ENCODE measurements at regions not wholly inside any gene's neighbourhood (a gene's known extent, or its start where the extent isn't known, plus 50 kb on each side); places are given as distances from the start of the nearest gene placed in this dataset.

DNA sequence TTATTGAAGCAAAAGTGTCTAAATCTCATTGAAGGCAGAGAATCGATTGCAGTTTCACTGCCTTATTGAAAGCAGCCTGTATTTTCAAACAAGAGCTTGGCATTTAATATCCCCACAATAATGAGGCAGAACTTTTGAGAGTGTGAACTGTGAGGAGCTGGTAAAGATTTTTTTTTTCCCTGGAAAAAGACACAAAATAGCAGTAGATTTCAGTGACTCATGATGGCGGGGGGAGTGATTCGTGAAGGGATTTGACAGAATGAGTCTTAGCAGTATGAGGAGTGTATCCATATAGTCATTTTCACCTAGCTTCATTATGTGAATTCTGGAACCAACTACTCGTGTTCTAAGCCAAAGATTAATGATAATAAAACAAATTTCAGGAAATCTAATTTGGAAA lies 242.9 kb downstream of the ARL6IP6 start:
- no peak for DNase-seq

DNA sequence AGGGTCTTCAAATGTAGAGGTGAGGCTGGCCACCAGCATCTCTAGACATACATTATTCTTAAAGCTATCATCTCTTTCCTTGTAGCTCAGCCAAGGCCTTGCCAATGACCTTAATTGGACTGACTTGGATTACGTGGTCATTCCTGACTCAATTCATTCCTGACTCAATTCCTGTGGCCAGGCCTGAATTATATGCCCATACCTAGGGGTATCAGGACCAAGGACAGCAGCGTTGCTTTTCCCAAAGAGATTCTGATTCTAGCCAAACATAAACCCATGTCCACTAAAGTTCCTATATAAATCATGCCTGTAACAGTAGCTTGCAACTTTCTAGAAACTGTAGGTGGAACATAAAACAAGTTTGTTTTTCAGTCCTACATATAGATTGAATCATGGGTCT lies 231.7 kb downstream of the ARL6IP6 start:
- DNase-seq, result no peak

- no peak for DNase-seq
Observed at GRCh38 chr2:152944099-152944498, 225.7 kb downstream of the ARL6IP6 start.

DNA sequence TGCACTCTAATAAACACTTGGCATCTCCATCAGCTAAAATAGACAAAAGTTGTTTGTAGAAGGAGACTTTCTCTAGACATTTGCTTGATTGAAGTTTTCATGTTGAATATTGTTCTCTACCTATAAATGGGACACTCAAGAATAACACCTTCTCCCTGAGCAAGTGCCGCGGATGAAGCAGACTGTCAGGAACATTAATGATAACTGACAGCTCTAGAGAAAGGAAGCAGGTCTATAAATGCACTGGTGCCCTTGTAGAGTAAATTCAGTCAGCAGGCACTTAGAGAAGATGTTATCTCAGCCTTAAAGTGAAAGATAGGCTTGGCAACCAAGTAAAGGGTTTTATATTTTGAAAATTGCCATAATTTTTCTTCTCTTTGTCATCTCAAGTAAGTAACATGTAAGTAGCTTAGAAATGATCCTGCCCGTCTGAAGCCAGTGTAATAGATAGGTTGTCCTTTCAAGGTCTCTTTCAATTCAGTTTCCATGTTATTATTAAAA lies 224.6 kb downstream of the ARL6IP6 start:
- no peak for DNase-seq

DNA sequence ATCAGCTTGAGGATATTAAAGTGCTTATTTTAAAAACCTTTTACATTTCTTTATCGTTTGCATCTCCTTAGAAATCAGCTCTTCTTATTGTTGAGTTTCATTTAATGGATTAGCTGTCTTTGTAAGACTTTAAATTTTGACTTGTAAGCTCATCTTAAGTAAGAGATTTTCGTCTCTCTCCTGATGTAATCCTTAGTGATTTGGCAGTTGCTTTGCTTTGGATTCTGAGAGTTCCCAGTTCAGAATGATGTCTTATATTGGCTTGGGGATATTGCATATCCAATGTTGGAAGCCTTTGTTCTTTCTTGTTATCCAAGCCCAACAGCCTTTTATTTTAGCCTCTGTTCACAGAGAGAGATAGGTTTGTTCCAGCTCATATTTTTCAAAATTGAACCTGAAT lies 212.1 kb downstream of the ARL6IP6 start:
- no peak for DNase-seq

- no peak for DNase-seq
Observed at GRCh38 chr2:152929628-152930027, 211.2 kb downstream of the ARL6IP6 start.

GRCh38 chr2:152925547-152926448 lies 207.4 kb downstream of the ARL6IP6 start:
- DNase-seq, result peak; percentile 67

DNA sequence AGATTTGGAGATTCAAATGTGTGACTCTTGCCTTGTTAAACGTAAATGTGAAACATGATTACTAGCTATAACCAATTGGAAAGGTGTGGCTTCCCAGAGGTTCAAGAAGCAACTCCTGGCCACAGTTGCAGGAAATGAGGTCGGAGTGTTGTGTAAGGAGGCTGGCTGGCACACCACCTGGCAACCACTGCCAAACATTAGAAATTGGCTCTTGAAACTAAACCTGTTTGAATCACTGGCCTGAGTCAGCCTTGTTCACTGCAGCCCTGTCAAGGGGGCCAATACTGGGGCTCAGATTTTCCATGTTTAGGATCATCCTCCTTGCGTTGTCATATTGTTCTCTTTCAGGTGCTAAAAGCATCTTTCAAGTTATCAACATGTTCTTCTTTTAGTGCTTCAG lies 206.3 kb downstream of the ARL6IP6 start:
- DNase-seq, result no peak

GRCh38 chr2:152924219-152924618 lies 205.8 kb downstream of the ARL6IP6 start:
- DNase-seq, result no peak

DNA sequence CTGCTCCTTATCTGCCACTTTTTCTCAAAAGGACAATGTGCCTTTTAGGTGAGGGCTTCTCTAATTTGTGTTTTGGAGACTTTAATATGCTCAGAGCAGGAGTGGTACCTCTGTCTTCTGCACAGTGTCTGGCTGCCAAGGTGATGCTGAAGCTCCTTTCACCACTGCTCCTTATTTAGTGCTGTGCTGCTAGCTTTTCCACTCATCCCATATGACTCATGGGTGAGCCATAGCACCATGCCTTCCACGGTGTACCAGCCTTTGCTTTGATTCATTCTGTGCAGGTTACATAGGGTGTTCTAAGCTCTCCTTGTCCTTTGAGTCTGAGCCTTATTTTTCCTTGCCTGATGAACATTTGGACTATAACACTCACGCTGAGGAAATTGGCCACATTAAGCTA lies 202.4 kb downstream of the ARL6IP6 start:
- no peak for DNase-seq

- DNase-seq, result no peak
Observed at GRCh38 chr2:152910970-152911369, 192.6 kb downstream of the ARL6IP6 start.

- DNase-seq, result no peak
Observed at GRCh38 chr2:152907046-152907445, 188.6 kb downstream of the ARL6IP6 start.

DNA sequence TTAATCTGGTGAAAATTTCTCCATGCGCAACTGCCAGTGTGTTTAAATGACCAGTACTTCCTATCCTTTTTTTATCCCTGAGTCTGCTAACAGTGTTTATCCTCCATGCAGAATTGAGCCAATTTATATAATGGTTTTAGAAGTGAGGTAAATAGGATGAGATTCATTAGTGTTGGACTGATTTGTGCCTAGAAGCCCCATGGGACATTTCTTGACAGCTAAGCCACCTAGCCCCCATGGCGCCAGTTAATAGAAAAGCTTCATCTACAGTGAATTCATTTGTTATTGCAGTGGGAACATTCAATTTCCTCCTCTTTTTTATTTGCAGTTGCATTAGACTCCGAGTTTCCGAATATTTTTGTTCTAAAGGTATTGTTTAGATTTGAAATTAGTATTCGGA lies 175.6 kb downstream of the ARL6IP6 start:
- no peak for DNase-seq

- DNase-seq, result no peak
Observed at GRCh38 chr2:152890736-152891135, 172.3 kb downstream of the ARL6IP6 start.

DNA sequence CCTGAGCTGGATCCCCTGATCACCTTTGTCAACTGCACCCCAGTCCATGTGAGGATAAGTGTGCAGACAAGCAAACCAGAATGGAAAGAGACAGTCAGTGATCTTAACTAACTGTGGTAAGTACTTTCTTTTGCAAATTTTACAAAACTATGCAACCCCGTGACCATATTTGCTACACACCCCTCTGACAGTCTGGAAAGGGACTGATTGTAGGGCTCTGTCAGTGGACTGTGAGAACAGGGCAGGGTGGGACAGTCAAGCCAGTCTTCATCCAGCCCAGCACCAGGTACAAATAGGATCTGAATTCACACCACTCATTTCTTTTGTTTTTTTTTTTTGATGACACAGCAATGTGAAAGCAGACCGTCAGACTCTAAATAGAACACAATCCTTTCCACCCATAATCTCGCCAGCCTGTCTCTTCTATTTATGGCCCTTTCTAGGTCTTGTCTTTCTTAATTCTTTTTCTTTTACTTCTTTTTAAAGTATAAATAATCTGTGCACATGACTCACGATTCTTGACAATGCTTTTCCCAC lies 165.6 kb downstream of the ARL6IP6 start:
- DNase-seq, result no peak

GRCh38 chr2:152881527-152881926 lies 163.1 kb downstream of the ARL6IP6 start:
- no peak for DNase-seq

DNA sequence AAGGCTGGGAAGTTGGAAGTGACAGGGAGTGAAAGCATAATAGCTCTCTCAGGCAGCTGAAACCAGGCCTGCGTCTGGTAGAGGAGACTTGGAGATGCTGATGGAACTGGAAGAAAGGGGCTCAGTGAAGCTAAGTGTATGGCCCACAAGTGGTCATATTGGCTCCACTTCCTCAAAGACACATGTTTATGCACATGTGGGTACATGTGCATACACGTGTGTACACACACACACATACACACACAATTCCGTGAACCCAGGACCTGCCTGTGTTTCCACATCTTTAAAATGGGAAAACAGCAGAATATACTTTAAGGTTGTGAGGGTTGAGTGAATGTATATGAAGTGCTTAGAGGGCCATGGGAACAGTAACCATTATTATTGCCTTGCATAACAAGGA lies 160.9 kb downstream of the ARL6IP6 start:
- no peak for DNase-seq

GRCh38 chr2:152875701-152876695 lies 157.6 kb downstream of the ARL6IP6 start:
- no peak for DNase-seq

- DNase-seq, result no peak
Observed at GRCh38 chr2:152874955-152875354, 156.5 kb downstream of the ARL6IP6 start.

DNA sequence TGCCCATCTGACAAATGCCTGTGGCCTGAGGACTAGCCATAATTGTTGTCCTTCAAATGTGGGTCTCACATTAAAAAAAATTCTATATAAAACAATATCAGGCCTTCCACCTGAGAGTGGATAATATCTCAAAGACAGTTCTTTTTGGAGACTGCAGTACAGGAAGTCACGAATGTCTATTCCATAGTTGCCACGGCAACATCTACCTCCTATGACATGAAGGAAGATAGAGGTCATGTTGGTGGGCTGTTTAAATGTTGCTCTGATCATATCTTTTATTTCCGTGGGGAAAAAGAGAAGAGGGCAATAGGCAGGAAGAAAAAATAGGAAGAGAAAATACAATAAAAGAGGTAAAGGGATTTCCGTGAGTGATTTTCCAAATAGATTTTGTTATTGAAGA lies 151.8 kb downstream of the ARL6IP6 start:
- DNase-seq, result no peak

GRCh38 chr2:152867397-152867796 lies 149.0 kb downstream of the ARL6IP6 start:
- DNase-seq, result no peak

- no peak for DNase-seq
Observed at GRCh38 chr2:152864601-152865149, 146.3 kb downstream of the ARL6IP6 start.

DNA sequence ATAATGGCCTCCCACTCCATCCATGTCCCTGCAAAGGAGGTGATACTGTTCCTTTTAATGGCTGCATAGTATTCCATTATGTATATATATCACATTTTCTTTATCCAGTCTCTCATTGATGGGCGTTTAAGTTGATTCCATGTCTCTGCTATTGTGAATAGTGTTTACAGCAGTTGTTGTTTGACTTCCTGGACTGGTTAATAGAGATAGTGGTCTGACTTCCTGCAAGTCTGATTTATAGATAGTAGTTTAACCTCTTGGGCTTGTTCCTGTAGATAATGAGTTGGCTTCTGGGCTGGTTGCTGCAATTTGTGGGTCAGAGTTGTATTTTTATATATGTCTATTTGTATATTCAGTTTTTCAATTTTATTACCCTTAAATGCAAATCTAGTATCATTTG lies 145.4 kb downstream of the ARL6IP6 start:
- no peak for DNase-seq
